GM18861 (cell line): ENCODE measurements at regions not wholly inside any gene's neighbourhood (a gene's known extent, or its start where the extent isn't known, plus 50 kb on each side); places are given as distances from the start of the nearest gene placed in this dataset.
"Not testable (repeated sequence)": the region's sequence is repeated elsewhere in the genome, so short reads cannot be mapped to it uniquely, and the experiment has no call there.

Source experiments
- ATAC-seq: cut with Tn5 transposase; IDR thresholded peaks from one replicate; pipeline ENCODE4 v1.9.1; 2021; ENCODE audit not compliant: unreplicated experiment

DNA sequence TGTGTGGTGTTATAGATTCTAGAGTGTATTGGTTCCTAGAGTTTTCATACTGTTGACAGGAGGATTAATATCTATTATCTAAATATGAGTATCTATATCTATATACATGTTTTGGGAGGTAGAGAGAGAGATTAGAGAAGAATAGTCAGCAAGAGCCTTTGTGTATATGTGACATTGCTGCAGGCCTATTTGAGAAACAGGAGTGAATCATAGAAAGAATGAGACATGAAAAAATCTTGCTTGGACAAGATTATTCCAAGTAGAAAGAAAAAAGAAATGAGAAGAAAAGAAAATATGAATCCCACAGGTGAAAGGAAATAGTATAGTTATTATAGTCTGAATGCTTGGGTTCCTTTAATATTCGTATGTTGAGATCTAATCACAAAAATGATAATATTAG lies 720.4 kb downstream of the RERGL start:
- ATAC-seq, result no peak

DNA sequence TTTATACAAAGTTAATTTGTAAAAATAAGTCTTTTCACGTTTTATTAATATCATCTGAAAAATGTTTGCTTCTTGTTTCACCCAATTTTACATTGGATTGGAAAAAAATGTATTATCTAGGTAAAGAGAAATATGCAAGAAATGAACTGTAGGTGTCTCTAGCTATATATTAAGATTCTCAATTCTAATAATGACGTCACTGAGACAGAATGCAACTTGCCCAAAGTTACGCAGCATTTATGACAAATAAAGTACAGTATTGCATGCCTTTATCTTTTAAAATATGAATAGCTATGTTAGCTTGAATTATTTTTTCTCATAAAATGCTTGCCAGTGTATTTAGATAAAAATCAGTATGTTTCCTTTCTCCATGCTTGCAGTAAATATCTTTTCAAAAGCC lies 728.8 kb downstream of the RERGL start:
- ATAC-seq, result no peak

DNA sequence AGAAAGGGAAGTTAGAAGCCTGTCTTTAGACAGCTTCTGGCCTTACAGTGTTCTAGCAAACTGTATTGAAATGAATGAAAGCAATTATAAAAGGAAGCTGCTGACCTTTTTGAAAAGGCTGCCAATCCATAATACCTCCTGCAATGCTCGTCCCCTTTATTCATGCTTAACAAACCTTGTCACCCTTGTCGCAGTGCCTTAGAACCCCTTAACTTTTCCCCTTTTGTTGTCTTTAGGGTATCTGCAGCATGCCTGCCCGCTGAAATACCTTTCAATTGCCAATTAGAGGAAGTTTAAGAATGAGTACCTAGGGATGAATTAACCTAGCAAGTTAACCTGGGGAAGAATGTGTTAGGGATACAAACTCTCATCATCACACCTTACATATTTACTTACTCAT lies 731.2 kb downstream of the RERGL start:
- ATAC-seq, result no peak

DNA sequence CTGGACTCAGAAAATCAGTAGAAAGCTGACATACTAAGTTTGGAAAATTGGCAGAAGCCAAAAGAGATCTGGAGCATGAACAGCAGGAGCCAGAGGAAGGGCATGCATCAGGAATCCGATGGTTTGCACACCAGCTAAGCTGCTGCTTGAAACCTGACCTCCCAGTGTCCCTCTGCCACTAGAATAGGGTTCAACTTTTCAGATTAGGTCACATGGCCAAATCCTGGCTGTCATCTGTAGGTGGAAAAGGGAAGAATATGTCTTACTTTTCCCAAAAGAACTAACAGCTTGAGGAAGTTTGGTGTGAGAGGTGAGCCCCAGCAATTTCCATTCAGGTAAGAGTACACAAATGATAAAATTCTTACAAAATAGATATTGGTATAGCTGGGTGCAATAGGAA lies 732.6 kb downstream of the RERGL start:
- ATAC-seq, result no peak

DNA sequence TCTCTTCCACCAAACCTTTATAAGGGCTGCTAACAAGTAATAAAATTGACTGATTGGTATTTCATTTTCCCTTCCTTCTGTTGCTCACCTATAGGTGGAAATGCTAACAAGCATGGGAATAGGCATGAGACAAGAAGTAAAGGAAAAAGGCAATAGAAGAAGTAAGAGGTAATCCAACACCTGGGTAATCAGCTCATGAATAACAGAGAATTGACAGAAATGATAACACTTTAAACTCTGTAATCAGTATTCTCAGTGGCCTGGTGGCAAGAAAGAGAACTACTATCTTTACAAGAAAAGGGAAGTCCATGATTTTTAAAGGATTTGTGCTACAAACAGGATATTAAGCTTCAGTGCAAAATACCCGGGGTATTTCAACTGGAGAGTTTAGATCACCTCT lies 737.8 kb downstream of the RERGL start:
- no peak for ATAC-seq

DNA sequence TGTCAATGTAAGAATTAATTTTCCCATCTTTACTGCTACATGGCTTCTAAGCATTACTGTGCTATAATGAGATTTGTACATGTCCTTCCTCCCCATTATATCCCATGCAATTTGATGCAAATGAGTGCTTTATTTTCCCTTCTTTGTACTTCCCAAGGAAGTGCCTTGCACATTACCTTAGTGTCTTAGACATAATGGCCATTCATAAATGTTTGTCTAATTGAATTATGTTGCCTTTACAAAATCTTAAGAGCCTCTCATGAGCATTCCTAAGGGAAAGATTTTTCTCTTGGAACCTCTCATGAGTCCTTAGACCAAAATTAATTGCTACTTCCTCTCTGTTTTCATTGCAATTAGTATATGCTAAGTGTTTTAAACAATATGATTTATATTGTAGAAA lies 741.7 kb downstream of the RERGL start:
- no peak for ATAC-seq

DNA sequence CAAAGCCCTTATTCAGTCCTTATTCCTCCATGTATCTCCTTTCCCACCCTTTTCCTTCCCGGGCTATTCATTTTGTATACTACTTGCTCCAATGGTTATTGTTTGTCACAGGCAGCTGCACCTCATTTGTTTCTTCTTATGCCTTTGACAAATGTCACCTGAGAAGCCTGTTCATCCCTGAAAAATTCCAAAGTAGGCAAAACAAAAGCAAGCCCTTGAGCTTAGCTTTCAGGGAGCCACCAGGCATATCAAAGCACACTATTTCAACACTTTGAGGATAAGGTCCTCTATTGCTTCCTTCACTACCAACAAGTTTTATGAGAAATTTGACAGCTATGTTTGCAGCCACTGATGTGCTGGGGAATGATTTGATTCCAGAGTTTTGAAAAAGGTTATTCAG lies 738.7 kb upstream of the LMO3 start:
- ATAC-seq, result no peak

DNA sequence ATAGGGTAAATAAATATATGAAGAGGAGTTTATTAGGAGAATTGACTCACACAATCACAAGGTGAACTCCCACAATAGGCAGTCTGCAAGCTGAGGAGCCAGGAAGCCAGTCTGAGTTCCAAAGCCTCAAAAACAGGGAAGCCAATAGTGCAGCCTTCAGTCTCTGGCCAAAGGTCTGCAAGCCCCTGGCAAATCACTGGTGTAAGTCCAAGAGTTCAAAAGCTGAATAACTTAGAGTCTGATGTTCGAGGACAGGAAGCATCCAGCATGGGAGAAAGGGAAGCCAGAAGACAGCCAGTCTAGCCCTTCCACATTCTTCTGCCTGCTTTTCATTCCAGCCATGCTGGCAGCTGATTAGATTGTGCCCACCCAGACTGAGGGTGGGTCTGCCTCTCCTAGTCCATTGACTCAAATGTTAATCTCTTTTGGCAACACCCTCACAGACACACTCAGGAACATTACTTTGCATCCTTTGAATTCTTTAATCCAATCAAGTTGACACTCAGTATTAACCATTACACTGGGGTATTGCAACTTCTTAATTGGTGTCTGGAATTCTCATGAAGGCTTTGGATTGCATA lies 736.5 kb upstream of the LMO3 start:
- no peak for ATAC-seq

DNA sequence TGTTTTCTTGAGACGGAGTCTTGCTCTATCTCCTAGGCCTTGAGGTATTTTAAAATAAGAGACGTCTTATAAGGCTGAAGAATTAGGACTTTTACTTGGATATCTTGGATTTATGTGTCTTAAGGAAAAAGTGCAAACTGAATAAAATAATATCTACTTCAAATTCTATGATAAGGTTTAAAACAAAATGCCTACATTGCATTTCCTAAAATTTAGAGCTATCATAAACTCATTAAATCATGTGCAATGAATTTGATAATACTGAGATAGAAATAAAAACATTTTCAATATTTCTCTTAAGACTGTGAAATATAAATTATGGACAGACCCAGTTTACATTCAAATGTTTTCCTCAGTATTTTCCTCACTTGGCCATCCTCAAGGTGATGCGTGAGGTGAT lies 729.5 kb upstream of the LMO3 start:
- ATAC-seq, result no peak

DNA sequence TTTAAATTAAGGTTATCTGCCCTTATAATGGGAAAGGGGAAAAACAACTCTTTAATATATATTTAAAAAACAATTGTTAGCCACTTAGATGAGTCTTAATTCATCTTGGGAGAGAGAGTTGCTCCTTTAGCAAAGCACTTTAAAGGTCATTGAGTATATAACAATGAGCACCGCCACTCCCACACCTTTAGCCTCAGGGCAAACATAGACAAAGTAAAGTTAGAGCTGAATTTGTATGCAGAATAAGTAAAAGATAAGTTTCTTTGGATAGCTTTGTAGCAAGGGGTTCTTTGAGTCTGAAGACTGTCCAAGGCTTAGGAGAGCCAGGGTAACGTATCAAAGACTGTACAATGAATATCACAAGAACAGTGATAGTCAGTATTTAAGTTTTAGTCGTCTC lies 728.8 kb upstream of the LMO3 start:
- no peak for ATAC-seq

DNA sequence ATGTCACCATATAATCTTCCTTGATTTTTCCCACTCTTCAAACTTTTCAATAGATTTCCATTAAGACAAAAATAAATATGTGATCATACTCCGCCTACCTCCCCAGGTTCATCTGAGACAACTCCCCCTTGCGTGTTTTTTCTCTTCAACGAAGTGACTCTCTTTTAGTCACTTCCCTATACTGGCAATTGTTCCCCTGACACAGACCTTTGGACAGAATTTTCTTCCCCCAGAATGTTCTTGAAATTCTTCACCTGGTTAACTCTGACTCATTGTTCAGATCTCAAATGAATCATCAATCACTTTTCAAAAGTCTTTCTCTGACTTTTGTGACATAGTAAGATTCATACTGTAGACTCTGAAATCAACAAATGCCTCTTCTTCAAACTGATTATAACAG lies 727.3 kb upstream of the LMO3 start:
- ATAC-seq, result no peak

DNA sequence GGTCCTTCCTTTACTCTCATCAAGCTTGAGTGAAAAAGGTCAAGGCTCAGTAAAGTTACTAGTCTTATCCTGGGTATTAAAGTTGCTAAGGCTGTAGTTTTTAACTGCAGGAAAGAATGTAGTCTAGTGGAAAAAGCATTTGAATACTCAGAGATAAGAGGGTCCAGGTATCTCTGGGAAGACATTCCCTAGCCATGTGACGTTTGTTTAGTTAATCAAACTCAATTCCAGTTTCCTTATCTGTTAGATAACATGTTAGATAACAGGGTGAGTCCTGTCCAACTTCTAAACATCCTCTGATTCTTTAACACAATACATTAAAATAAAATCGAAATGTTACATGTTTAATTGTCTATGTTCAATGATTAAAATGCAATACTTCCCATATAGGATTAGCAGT lies 720.7 kb upstream of the LMO3 start:
- no peak for ATAC-seq

DNA sequence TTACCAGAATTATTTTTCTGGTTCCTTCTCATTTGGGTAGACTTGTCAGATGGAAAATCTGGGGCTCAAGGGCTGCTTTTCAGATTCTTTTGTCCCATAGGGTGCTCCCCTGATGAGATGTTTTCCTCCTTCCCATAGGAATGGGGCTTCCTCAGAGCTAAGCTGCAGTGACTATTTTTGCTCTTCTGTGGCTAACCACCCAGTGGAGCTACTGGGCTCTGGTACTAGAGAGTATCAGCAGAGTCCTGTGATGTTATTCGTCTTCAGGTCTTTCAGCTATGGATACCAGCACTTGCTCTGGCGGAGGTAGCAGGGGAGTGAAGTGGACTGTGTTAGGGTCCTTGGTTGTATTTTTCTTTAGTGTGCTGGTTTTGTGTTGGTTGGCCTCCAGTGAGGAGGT lies 716.1 kb upstream of the LMO3 start:
- no peak for ATAC-seq

DNA sequence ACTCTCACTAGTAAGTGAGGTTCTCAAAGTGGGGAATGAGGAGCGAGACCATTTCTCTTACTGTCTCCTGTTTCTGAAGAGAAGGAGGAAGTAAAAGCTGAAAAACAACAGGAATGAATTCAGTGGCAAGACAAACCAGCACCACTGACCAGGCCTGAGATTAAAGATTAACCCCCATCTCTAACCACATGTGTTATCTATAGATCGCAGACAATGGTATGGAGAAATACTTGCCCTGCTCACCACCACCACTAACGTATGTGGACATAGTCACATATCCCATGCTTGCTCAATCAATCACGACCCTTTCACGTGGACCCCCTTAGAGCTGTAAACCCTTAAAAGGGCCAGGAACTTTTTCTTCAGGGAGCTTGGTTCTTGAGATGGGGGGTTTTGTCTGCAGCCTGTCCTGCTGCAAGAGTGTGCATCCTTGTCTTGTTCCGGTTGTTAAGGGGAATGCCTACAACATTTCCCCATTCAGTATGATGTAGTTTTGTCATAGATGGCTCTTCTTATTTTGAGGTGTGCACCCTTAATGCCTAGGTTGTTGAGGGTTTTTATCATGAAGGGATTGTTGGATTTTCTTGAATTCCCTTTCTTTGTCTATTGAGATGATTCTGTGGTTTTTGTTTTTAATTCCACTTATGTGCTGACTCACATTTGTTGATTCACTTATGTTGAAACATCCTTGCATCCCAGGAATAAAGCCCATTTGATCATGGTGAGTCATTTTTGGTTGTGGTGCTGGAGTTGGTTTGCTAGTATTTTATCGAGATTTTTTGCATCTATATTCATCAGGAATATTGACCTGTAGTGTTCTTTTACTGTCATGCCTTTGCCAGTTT lies 698.8 kb upstream of the LMO3 start:
- no peak for ATAC-seq

DNA sequence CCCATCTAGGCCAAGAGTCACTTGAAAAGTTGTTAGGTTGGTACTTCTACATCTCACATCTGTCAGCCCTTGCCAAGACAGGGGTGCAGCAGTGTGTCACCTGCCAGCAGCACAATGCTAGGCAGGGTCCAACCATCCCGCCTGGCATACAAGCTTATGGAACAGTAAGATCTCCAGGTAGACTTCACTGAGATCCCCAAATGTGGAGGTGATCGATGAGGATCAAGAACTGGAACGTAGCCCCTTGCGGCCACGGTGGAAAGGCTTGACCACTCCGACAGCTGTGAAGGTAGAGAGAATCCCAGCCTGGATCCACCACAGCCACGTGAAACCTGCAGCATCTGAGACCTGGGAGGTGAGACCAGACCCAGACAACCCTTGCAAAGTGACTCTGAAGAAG lies 696.0 kb upstream of the LMO3 start:
- no peak for ATAC-seq

DNA sequence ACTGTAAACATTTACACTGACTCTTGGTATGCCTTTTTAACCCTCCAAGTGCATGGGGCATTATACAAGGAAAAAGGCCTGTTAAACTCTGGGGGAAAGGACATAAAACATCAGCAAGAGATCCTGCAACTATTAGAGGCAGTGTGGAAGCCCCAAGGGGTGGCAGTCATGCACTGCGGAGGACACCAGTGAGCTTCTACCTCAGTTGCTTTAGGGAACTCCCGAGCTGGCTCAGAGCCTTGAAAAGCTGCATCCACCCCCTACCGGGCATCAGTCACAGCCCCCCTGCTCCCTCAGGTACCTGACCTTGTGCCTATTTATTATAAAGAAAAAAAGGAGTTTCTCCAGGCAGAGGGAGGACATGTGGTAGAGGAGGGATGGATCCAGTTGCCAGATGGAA lies 695.6 kb upstream of the LMO3 start:
- ATAC-seq, result no peak

DNA sequence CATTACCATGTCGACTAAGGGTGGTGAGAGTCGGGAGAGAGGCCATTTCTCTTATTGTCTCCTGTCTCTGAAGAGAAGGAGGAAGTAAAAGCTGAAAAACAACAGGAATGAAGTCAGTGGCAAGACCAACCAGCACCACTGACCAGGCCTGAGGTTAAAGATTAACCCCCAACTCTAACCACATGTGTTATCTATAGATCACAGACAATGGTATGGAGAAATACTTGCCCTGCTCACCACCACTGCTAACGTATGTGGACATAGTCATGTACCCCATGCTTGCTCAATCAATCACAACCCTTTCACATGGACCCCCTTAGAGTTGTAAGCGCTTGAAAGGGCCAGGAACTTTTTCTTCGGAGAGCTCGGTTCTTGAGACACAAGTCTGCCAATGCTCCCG lies 690.9 kb upstream of the LMO3 start:
- ATAC-seq, result no peak

DNA sequence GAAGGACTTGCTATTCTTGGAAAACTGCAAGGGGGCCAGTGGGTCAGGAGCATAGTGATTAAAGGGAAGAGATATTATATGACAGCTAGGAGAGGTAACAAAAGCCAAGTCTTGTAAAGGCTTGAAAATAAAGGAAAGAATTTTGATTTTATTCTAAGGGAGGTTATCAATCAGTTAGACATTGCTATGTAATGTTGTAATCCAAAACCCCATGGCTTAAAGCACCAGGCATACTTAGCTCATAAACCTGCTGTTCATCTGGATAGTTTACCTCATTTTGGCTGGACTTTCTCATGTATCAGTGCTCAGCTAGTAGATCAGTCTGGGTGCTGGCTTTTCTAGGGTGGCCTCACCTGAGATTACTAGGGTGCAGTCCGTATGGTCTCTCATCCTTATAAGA lies 680.9 kb upstream of the LMO3 start:
- ATAC-seq, result no peak

DNA sequence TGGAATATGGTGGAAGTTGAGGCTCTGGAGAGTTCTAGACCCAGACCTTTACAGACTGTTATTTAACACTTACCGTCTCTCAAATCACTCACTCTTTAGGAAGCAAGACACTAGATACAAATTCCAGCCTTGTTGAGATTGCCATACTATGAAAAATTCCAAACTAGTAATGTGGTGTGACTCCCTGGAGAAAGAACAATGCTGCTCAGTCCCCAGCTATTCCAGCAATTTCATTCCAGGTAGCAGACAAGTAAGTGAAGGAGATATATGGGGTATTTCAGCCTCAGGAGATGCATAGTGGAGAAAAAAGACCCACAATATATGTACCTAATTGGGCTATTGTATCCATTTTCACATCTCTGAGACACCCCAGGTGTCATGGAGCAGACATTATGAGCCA lies 678.9 kb upstream of the LMO3 start:
- no peak for ATAC-seq

DNA sequence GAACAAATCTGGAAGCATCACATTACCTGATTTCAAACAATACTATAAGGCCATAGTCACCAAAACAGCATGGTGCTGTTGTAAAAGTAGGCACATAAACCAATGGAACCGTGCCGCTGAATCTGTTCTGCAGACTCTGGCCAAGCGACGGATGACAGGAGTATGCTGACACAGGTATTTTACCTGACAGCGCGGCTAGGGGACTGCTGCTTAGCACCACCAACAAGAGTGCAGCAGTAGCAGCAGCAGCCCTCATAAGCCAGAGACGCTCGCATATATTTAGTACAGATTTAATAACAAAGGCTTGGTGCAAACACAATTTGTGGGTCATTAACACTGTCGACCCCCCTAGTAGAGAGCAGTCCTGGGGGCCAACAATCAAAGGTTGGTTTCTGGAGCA lies 677.6 kb upstream of the LMO3 start:
- no peak for ATAC-seq

DNA sequence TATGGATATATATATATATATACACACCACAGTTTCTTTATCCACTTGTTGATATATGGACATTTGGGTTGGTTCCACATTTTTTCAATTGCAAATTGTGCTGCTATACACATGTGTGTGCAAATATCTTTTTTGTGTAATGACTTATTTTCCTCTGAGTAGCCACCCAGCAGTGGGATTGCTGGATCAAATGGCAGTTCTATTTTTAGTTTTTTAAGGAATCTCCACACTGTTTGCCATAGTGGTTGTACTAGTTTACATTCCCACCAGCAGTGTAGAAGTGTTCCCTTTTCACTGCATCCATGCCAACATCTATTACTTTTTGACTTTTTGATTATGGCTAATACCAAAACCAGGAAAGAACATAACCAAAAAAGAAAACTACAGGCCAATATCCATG lies 676.2 kb upstream of the LMO3 start:
- not testable (repeated sequence) for ATAC-seq

DNA sequence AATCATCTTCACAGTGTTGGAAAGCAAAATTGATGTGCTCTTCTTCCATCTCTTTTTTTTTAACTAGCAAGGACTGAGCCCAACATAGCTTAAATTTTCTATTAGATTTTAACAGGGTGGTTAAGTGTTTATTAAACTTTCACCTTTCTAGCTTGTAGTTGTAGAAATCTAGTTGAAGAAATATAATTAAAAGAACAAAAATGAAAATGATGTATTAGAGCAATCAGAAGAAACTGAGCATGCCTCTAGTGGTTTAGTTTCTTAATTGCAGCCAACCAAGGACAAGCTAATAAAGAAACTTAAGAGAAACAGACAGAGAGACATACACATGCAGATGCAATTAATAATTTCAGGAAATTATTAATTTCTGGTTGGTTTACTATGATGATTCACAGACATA lies 673.0 kb upstream of the LMO3 start:
- no peak for ATAC-seq

DNA sequence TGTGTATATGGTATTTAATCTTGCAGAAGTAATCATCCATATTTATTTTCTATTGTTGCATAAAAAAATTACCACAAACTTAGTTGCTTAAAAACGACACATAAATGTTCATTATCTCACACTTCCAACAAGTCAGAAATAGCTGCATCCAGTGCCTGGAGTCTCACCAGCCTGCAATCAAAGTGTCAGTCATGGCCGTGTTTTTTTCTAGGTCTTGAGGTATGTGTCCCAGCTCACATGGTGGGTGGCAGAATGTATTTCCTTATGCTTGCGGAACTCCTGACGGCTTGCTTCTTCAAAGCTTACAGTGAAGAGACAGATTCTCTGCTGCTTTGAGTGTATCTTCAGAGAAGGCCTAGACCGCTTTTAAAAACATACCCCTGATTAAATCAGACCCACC lies 670.2 kb upstream of the LMO3 start:
- no peak for ATAC-seq
